HEK293 (cell line): ENCODE measurements at regions not wholly inside any gene's neighbourhood (a gene's known extent, or its start where the extent isn't known, plus 50 kb on each side); places are given as distances from the start of the nearest gene placed in this dataset.

Source experiments
- CTCF ChIA-PET: fragments of 350-600 bp; formaldehyde crosslinking; extraction: SDS; loops from one replicate; lab custom pipeline; 2021; ENCODE audit warnings: antibody characterized with exemption; lab: Yijun Ruan, JAX
- POLR2A ChIA-PET: fragments of 300-600 bp; formaldehyde crosslinking; extraction: SDS; loops from one replicate; lab custom pipeline; 2020; ENCODE audit warnings: antibody characterized with exemption, inconsistent platforms; lab: Yijun Ruan, JAX
- H3K27ac ChIP-seq: fragments of 200-500 bp; sonication (Bioruptor generic); 2 replicates; pipeline ENCODE4 v1.5.1; 2014; ENCODE audit warnings: low read depth, low read length, control low read depth, inconsistent platforms; ENCODE audit errors: extremely low read depth
- H3K36me3 ChIP-seq, 2 experiments: fragments of 200-500 bp in 1 of 2; sonication (Bioruptor generic) in 1 of 2; 1 replicate in 1 of 2; 2 replicates in 1 of 2; pipeline ENCODE4 v1.5.1; 2014 to 2017; ENCODE audit warnings: inconsistent platforms in 2 of 2, low read length in 2 of 2; ENCODE audit not compliant: control insufficient read depth in 2 of 2, insufficient read depth in 1 of 2
- H3K4me1 ChIP-seq: fragments of 200-500 bp; sonication (Bioruptor generic); 2 replicates; pipeline ENCODE4 v1.5.1; 2014; ENCODE audit warnings: mild to moderate bottlenecking, low read length, inconsistent platforms; ENCODE audit not compliant: control insufficient read depth, insufficient read depth
- H3K4me3 ChIP-seq: 2 replicates; pipeline ENCODE4 v1.5.1; 2011; ENCODE audit warnings: low read depth, mild to moderate bottlenecking, control low read depth, low read length, moderate library complexity
- H3K9me3 ChIP-seq: fragments of 200-500 bp; sonication (Bioruptor generic); 2 replicates; pipeline ENCODE4 v1.5.1; 2014; ENCODE audit warnings: low read depth, low read length, inconsistent platforms; ENCODE audit not compliant: control insufficient read depth, insufficient read depth
- GLI2 ChIP-seq: fragments of 450-650 bp; formaldehyde crosslinking; IDR thresholded peaks from 2 replicates; pipeline ENCODE4; 2017; ENCODE audit warnings: missing biosample characterization, missing genetic modification characterization, low read depth, borderline replicate concordance
- GLIS2 ChIP-seq: fragments of 450-650 bp; formaldehyde crosslinking; IDR thresholded peaks from 2 replicates; pipeline ENCODE4 v1.5.1; 2016; ENCODE audit warnings: missing biosample characterization, missing genetic modification characterization
- ZFHX2 ChIP-seq: fragments of 450-650 bp; formaldehyde crosslinking; conservative IDR thresholded peaks from 2 replicates; pipeline ENCODE4 v1.5.1; 2016; ENCODE audit warnings: missing biosample characterization, missing genetic modification characterization
- ZNF157 ChIP-seq: fragments of 450-650 bp; formaldehyde crosslinking; IDR thresholded peaks from 2 replicates; pipeline ENCODE4 v1.5.1; 2016; ENCODE audit warnings: missing biosample characterization, missing genetic modification characterization
- ZNF521 ChIP-seq: fragments of 450-650 bp; formaldehyde crosslinking; IDR thresholded peaks from 2 replicates; pipeline ENCODE4 v1.5.1; 2017; ENCODE audit warnings: missing biosample characterization, mild to moderate bottlenecking, missing genetic modification characterization
- ZNF548 ChIP-seq: fragments of 450-650 bp; formaldehyde crosslinking; IDR thresholded peaks from 2 replicates; pipeline ENCODE4 v1.5.1; 2016; ENCODE audit warnings: missing biosample characterization, missing genetic modification characterization
- ZNF561 ChIP-seq: fragments of 450-650 bp; IDR thresholded peaks from 2 replicates; pipeline ENCODE4 v1.5.1; 2018; ENCODE audit warnings: missing biosample characterization, missing genetic modification characterization, borderline replicate concordance
- ZNF600 ChIP-seq: fragments of 450-650 bp; formaldehyde crosslinking; IDR thresholded peaks from 2 replicates; pipeline ENCODE4 v1.5.1; 2016; ENCODE audit warnings: missing biosample characterization, missing genetic modification characterization
- ZNF791 ChIP-seq: fragments of 450-650 bp; formaldehyde crosslinking; IDR thresholded peaks from 2 replicates; pipeline ENCODE4 v1.5.1; 2016; ENCODE audit warnings: missing biosample characterization, missing genetic modification characterization
- ZNF792 ChIP-seq: fragments of 450-650 bp; formaldehyde crosslinking; IDR thresholded peaks from 2 replicates; pipeline ENCODE4 v1.5.1; 2016; ENCODE audit warnings: missing biosample characterization, missing genetic modification characterization
- ZXDB ChIP-seq: fragments of 450-650 bp; formaldehyde crosslinking; IDR thresholded peaks from 2 replicates; pipeline ENCODE4 v1.5.1; 2016; ENCODE audit warnings: missing biosample characterization, missing genetic modification characterization
- TF ChIP-seq, protein P1 (sequence below): fragments of 450-650 bp; IDR thresholded peaks from 2 replicates; pipeline ENCODE4 v1.5.1; 2018; ENCODE audit warnings: missing biosample characterization, mild to moderate bottlenecking, missing genetic modification characterization
- TF ChIP-seq, protein P2 (sequence below): fragments of 450-650 bp; formaldehyde crosslinking; IDR thresholded peaks from 2 replicates; pipeline ENCODE4 v1.5.1; 2016; ENCODE audit warnings: missing biosample characterization, missing genetic modification characterization, borderline replicate concordance
- TF ChIP-seq, protein P3 (sequence below): fragments of 450-650 bp; formaldehyde crosslinking; IDR thresholded peaks from 2 replicates; pipeline ENCODE4 v1.5.1; 2016; ENCODE audit warnings: missing biosample characterization, missing genetic modification characterization
- TF ChIP-seq, protein P4 (sequence below): fragments of 450-650 bp; formaldehyde crosslinking; IDR thresholded peaks from 2 replicates; pipeline ENCODE4 v1.5.1; 2016; ENCODE audit warnings: missing biosample characterization, missing genetic modification characterization
- TF ChIP-seq, protein P5 (sequence below): fragments of 450-650 bp; IDR thresholded peaks from 2 replicates; pipeline ENCODE4 v1.5.1; 2018; ENCODE audit warnings: missing biosample characterization, missing genetic modification characterization

DNA sequence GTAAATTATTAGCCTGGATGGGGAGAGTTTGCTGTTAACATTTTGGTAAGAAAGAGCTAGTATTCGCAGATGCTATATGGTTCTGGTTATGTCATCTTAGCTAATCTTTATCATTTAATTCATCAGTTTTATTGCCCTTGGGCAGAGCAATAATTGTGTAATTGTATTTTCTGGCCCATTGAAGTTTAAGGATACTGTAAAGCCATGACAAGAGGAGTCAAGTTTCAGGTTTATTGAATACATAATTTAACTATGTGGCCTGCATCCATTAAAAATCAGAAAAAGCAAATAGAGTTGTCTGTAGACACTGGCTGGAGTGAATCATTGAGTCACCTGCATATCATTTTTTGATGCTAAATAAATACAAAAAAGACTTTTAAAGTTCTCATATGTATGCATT, 255.8 kb downstream of the PRELID2 start:
- ChIA-PET CTCF (no interaction called here), POLR2A (no interaction called here)
- no peaks in the 10 kb centered on the region for H3K4me1 ChIP-seq
- H3K36me3 ChIP-seq: no peaks in the 10 kb centered on the region
- no peaks in the 10 kb centered on the region for H3K9me3 ChIP-seq
- H3K4me3 ChIP-seq: no peak overlapping the region
- no peak for TF ChIP-seq ZNF157
- TF ChIP-seq GLI2 (tag by site-specific recombination): no peak
- no peak for TF ChIP-seq ZXDB (tag by site-specific recombination)
- no peak for TF ChIP-seq ZNF548 (tag by site-specific recombination)
- TF ChIP-seq ZFHX2: no peak
- TF ChIP-seq, protein P1, sequence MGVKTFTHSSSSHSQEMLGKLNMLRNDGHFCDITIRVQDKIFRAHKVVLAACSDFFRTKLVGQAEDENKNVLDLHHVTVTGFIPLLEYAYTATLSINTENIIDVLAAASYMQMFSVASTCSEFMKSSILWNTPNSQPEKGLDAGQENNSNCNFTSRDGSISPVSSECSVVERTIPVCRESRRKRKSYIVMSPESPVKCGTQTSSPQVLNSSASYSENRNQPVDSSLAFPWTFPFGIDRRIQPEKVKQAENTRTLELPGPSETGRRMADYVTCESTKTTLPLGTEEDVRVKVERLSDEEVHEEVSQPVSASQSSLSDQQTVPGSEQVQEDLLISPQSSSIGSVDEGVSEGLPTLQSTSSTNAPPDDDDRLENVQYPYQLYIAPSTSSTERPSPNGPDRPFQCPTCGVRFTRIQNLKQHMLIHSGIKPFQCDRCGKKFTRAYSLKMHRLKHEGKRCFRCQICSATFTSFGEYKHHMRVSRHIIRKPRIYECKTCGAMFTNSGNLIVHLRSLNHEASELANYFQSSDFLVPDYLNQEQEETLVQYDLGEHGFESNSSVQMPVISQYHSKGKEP (tag by site-specific recombination): no peak
- TF ChIP-seq ZNF600 (tag by site-specific recombination): no peak
- TF ChIP-seq, protein P2, sequence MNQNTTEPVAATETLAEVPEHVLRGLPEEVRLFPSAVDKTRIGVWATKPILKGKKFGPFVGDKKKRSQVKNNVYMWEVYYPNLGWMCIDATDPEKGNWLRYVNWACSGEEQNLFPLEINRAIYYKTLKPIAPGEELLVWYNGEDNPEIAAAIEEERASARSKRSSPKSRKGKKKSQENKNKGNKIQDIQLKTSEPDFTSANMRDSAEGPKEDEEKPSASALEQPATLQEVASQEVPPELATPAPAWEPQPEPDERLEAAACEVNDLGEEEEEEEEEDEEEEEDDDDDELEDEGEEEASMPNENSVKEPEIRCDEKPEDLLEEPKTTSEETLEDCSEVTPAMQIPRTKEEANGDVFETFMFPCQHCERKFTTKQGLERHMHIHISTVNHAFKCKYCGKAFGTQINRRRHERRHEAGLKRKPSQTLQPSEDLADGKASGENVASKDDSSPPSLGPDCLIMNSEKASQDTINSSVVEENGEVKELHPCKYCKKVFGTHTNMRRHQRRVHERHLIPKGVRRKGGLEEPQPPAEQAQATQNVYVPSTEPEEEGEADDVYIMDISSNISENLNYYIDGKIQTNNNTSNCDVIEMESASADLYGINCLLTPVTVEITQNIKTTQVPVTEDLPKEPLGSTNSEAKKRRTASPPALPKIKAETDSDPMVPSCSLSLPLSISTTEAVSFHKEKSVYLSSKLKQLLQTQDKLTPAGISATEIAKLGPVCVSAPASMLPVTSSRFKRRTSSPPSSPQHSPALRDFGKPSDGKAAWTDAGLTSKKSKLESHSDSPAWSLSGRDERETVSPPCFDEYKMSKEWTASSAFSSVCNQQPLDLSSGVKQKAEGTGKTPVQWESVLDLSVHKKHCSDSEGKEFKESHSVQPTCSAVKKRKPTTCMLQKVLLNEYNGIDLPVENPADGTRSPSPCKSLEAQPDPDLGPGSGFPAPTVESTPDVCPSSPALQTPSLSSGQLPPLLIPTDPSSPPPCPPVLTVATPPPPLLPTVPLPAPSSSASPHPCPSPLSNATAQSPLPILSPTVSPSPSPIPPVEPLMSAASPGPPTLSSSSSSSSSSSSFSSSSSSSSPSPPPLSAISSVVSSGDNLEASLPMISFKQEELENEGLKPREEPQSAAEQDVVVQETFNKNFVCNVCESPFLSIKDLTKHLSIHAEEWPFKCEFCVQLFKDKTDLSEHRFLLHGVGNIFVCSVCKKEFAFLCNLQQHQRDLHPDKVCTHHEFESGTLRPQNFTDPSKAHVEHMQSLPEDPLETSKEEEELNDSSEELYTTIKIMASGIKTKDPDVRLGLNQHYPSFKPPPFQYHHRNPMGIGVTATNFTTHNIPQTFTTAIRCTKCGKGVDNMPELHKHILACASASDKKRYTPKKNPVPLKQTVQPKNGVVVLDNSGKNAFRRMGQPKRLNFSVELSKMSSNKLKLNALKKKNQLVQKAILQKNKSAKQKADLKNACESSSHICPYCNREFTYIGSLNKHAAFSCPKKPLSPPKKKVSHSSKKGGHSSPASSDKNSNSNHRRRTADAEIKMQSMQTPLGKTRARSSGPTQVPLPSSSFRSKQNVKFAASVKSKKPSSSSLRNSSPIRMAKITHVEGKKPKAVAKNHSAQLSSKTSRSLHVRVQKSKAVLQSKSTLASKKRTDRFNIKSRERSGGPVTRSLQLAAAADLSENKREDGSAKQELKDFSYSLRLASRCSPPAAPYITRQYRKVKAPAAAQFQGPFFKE: no peak
- TF ChIP-seq ZNF792: no peak
- TF ChIP-seq, protein P3, sequence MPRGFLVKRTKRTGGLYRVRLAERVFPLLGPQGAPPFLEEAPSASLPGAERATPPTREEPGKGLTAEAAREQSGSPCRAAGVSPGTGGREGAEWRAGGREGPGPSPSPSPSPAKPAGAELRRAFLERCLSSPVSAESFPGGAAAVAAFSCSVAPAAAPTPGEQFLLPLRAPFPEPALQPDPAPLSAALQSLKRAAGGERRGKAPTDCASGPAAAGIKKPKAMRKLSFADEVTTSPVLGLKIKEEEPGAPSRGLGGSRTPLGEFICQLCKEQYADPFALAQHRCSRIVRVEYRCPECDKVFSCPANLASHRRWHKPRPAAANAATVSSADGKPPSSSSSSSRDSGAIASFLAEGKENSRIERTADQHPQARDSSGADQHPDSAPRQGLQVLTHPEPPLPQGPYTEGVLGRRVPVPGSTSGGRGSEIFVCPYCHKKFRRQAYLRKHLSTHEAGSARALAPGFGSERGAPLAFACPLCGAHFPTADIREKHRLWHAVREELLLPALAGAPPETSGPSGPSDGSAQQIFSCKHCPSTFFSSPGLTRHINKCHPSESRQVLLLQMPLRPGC (tag by site-specific recombination): no peak
- TF ChIP-seq, protein P4, sequence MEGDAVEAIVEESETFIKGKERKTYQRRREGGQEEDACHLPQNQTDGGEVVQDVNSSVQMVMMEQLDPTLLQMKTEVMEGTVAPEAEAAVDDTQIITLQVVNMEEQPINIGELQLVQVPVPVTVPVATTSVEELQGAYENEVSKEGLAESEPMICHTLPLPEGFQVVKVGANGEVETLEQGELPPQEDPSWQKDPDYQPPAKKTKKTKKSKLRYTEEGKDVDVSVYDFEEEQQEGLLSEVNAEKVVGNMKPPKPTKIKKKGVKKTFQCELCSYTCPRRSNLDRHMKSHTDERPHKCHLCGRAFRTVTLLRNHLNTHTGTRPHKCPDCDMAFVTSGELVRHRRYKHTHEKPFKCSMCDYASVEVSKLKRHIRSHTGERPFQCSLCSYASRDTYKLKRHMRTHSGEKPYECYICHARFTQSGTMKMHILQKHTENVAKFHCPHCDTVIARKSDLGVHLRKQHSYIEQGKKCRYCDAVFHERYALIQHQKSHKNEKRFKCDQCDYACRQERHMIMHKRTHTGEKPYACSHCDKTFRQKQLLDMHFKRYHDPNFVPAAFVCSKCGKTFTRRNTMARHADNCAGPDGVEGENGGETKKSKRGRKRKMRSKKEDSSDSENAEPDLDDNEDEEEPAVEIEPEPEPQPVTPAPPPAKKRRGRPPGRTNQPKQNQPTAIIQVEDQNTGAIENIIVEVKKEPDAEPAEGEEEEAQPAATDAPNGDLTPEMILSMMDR (tag by site-specific recombination): no peak
- TF ChIP-seq ZNF561 (tag by site-specific recombination): no peak
- TF ChIP-seq GLIS2 (tag by site-specific recombination): no peak
- no peak for TF ChIP-seq ZNF791 (tag by site-specific recombination)
- TF ChIP-seq ZNF521 (tag by site-specific recombination): no peak
- TF ChIP-seq, protein P5, sequence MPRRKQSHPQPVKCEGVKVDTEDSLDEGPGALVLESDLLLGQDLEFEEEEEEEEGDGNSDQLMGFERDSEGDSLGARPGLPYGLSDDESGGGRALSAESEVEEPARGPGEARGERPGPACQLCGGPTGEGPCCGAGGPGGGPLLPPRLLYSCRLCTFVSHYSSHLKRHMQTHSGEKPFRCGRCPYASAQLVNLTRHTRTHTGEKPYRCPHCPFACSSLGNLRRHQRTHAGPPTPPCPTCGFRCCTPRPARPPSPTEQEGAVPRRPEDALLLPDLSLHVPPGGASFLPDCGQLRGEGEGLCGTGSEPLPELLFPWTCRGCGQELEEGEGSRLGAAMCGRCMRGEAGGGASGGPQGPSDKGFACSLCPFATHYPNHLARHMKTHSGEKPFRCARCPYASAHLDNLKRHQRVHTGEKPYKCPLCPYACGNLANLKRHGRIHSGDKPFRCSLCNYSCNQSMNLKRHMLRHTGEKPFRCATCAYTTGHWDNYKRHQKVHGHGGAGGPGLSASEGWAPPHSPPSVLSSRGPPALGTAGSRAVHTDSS (tag by site-specific recombination): no peak
- no peak overlapping the region for H3K27ac ChIP-seq
